ENCODE measurements at regions not wholly inside any gene's neighbourhood (a gene's known extent, or its start where the extent isn't known, plus 50 kb on each side); places are given as distances from the start of the nearest gene placed in this dataset.

DNA sequence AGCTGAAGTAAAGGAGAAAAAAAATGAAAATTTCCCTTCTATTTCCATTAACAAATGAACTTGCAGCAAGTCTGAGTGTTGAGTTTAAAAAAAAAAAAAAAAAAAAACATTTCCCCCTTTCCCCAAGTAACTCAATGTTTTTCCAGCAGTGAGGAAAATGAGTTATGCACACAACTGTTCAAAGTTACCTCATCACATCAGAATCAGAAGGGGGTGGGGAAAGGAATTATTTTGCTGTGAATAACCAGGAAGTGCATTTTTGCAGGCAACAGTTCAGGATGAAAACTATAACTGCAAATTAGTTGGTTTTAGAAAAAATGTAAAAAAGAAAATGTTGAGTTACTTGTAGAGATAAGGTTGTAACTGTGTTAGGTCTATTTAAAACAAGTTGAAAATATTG, 568.9 kb upstream of the CITED2 start:
- TF ChIP-seq, protein P1, sequence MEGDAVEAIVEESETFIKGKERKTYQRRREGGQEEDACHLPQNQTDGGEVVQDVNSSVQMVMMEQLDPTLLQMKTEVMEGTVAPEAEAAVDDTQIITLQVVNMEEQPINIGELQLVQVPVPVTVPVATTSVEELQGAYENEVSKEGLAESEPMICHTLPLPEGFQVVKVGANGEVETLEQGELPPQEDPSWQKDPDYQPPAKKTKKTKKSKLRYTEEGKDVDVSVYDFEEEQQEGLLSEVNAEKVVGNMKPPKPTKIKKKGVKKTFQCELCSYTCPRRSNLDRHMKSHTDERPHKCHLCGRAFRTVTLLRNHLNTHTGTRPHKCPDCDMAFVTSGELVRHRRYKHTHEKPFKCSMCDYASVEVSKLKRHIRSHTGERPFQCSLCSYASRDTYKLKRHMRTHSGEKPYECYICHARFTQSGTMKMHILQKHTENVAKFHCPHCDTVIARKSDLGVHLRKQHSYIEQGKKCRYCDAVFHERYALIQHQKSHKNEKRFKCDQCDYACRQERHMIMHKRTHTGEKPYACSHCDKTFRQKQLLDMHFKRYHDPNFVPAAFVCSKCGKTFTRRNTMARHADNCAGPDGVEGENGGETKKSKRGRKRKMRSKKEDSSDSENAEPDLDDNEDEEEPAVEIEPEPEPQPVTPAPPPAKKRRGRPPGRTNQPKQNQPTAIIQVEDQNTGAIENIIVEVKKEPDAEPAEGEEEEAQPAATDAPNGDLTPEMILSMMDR (IDR thresholded peaks at IDR 0.05): no peak
- TF ChIP-seq POLR2A (IDR thresholded peaks at IDR 0.05): no peak
- TF ChIP-seq POLR2AphosphoS5 (IDR thresholded peaks at IDR 0.05): no peak
